HG03457 (cell line): ENCODE measurements at regions not wholly inside any gene's neighbourhood (a gene's known extent, or its start where the extent isn't known, plus 50 kb on each side); places are given as distances from the start of the nearest gene placed in this dataset.

Experiments
- ATAC-seq: cut with Tn5 transposase; IDR thresholded peaks from one replicate; pipeline ENCODE4 v1.9.1; 2021; ENCODE audit warnings: moderate number of reproducible peaks; ENCODE audit not compliant: unreplicated experiment

DNA sequence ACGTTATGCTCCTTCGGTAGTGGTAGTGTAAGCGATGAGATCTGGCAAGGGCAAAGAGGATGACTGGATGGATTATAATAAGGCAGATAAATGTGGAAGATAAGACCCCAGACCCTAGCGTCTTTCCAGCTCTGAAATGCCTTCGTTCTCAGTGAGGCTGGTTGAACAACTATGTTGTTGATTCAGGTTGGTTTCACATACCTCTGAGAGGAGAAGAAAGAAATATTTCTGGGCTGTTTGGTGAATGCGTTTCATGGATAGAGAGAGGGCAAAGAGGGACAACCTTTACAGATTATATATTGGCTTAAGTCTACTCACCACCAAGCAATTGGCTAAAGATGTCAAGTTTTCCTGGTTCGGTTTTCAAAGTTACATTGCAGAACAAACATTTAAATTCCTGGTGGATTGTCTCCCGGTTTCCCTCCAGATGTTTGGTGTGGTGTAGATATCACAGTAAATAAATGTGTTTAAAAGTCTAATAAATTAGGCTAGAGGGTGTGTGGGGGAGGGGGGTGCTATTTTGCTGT is 190.1 kb upstream of the GLI2 start:
- ATAC-seq: no peak

DNA sequence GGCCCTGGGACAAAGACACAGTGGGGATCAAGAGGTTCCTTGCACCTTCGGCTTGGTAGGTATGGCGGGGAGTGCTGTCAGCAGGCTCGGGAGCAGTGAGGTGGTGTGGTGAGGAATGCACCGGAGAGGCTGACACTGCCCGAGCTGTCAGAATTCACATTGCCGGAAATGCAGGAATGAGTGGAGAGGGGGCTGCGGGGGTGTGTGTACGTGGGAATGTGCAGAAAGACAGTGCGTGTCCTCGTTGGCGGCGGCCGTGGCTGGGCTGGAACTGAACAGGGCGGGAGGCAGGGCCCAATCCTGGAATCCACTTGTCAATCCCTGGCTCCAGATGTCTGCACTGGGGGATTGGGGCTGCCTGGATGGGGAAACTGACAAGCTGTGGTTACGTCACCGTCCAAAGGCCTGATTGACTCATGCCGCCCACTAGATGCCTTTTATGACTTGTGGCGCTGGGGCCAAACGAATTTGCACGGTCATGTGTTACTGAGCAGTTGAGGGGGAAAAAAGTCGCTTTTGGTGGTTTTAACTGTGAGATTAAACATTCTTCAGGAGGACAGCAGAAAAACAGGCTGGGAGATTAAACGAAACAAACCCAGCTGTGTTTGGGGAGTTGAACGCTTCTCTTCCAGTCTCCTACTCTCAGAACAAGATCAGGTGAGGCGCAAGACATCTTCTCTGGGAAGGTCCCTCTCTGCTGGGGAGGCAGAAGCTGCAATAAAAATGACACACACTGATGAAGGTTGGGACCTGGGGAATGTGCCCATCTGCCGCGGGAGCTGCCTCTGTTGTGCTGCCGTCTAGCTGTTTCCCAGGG is 189.4 kb upstream of the GLI2 start:
- ATAC-seq: no peak

DNA sequence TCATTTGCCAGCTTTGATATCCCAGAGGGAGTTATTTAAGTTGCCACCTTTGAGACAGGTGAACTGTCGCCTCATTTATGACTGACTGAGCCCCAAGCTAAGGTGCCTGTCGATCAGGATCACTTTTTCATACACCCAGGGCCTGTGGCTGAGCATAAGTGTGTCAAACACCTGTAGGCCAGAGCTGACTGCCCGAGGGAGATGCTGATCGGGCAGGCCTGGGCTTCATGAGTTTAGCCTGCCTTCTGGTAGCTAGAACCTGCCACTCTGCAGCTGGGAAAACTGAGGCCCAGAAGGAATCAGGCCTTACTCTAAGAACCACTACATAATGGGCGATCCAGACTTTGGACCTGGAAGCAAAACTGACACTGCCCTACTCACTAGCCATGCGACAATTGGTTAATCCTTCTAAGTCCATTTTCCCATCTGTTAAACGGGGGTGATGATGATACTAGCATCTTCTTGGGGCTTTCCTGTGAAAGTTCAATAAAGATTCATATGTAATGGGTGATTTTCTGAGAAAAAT is 188.7 kb upstream of the GLI2 start:
- ATAC-seq: no peak

DNA sequence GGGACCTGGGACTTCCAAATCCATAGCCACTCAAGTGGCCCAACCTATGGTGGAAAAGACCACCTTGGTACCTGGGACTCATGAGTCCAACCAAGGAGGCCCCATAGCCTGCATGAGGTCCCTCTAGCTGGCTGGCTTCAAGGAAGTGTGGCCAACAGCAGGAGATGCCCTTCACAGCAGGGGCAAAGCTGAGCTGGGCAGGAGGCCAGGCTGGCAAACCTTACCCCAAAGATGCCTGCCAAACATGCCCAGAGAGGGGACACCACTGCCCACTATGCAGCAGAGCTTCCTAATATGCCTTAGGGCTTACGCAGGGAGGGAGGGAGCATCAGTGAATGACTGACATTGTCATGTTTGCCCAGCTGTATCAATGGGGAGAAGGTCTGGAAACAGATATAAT is 188.0 kb upstream of the GLI2 start:
- no peak for ATAC-seq

DNA sequence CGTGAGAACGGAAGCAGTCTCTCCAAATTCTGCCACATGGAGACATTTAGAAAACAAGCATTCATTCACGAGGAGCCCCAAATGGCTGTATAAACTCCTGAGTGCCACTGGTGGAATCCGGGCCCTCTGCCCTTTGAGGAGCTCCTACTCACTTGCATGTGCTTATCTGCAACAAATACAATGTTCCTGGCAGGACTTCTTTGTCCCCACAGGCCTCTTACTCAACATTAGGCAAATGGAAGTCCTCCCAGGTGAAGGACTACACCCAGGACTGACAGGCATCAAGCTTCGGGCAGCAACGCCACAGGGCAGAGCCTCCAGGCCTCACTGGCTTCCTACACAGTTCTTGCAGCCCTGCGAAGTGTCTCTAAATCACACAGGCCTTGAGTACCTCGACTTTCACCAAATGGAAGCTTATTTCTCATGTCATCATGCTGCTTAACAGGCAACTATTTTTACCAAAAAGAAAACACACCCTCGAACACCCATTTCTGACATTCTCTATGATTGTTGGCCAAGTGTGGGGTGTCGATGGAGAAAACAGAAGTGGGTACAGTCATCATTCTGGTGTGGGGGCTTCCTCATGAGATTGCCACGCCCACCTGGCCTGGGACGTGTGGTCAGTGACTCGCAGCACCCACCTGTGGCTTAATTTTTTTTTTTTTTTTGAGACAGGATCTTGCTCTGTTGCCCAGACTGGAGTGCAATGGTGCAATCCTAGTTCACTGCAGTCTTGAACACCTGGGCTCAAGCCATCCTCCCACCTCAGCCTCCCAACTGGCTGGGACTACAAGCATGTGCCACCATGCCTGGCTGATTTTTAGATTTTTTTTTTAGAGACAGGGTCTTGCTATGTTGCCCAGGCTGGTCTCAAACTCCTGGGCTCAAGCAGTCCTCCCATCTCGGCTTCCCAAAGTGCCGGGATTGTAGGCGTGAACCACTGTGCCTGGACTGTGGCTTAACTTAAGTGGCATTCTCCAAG is 186.8 kb upstream of the GLI2 start:
- no peak for ATAC-seq

DNA sequence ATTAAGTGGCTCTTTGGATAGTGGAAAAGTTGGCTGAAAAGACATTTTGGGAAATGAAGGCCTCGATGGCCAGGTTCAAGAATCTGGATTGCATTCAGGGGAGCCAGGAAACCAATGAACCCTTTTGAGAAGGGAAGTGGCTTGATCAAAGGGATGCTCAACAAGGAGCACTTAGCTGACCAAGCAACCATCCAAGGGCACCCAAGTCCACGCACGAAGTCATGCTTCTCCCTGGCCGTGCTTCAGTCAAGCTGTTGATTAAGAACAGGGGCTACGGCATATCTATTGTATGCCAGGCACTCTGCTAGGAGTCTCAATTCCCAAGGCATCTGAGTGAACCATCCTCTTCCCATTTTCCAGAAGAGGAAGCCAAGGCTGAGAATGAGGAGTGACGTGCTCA is 185.8 kb upstream of the GLI2 start:
- ATAC-seq: no peak

DNA sequence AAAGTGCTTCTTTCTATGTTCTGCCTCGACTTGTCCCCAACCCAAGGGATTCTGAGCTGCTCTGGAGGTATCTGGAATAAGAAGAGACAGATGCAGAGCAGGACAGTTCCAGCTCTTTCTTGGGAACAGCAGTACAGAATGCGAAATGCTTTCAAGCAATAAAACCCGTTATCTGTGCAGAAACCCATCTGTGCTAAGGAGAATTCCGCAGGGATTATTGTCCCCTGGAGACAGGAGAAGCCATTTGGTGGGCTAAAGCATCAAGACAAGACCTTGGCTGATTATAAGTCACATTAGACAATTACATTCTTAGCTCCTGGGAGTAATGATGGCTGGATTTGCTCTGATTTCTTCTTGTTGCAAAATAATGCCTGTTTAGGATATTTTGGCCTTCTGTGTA is 185.4 kb upstream of the GLI2 start:
- no peak for ATAC-seq

DNA sequence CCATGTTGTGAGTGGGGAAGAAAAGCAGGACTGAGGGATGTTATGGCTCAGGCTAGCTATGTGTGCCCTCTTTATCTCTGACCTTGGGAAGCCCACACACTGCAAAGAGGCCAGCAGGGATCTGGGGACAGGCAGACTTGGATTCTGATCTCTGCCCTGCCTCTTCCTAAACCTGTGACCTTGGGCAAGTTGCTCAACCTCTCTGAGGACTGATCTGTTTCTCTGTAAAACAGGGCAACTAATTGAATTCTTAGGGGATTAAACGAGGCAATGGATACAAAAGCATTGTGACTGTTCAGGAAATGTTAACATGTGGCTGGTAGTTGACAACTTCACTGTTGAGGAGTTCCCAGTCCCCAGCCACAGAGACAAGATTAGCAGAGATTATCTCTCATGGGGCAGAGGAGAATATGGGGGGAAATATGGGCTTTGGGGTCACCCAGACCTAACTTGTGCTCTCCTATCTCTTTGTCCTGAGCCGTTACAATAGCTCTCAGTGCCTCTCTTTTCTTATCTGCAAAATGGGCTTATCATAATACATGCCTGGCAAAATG is 184.7 kb upstream of the GLI2 start:
- ATAC-seq: no peak

DNA sequence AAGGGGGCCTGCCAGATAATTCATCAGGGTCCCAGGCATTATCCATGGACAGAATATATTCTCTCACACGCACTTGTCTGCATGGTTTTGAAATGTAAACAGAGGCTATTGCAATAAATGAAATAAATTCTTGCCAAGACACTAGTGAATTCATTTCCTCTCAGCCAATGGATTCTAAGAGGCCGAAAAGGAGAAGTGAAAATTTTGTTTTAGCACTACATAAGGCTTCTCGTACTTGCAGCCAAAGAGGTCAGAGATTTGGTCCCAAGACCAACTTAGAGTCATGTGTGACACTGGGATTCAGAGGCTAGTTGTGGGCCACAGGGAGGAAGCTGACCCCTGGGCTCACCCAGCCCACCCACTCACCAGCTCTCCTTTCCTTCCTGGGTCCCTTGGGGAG is 184.1 kb upstream of the GLI2 start:
- ATAC-seq: no peak

DNA sequence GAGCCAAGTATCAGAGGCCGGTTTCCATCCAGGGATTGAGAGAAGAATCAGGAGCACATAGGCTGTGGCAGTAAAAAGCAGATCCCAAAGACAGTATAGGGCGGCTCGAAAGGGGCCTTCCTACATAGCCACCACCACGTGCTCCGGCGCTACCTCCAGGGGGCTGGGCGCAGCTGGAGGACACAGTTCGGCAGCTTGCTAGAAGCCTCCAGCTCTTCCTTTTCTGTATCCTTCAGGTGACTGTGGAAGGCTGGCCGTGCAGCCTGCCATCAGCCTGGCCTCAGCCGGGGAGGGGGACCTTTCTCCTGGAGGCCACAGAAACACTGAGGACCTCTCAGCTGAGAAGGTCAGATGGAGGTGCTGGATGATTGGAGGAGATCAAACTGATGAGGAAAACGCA is 183.6 kb upstream of the GLI2 start:
- ATAC-seq: no peak

DNA sequence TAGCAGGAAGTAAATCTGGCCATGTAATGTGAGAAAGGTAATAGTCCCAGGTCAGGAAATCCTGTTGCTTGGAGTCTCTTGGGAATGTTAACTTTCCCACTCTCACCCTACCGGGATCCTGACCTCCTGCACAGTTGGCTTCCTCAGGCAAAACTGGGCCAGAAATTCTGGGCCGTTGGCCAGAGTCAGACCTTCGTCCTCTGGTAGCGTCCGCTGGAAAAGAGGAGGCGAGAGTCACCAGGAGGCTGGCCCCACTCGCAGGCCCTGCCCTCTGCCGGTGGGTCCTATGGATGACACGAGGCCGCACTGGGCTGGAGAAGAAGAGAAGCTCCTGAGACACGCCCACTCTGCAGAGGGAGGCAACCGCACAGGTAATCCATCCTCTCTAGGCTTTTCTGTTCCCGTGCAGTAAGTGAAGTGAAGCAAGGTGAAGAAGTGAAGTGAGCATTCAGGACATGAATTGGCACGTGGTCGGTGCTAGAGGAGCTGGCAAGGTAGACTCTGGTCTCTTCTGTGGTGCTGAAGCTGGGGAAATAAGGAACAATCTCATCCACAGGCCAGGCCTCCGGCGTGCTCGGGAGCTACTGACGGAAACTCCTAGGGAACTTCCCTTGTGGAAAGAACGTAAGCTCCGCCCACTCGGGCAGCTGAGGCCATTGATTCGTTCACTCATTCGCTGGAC is 182.7 kb upstream of the GLI2 start:
- ATAC-seq: no peak

DNA sequence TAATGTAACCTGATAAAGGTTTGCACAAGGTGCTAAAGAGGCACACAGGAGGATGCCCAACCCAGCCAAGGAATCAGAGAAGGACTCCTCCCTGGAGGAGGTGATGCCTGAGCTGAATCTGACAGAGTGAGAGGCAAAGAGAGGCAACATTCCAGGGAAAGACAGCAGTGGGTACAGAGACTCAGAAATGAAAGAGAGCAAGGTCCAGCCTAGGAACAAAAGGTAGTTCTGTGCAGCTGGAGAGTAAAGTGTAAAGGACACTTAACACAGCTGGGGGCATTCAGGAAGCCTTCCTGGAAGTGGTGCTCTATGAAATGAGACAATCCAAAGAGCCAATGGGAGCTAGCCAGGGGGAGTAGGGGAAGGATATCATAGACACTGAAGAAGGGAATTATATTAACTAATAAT is 181.0 kb upstream of the GLI2 start:
- no peak for ATAC-seq

DNA sequence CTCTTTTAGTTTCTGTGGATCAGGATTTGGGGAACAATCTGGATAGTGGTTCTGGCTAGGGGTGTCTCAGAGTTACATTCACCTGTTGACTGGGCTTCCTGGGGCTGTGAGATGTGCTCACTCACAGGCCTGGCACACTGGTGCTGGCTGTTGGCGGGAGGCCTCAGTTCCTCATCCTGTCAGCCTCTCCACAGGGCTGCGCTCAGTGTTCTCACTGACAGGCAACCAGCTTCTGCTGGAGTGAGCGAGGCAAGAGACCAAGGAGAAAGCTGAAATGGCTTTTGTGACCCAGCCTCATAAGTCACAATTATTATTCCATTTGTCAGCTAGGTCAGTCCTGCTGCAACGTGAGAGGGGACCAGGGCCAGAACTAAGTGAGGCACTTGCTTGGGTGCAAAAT is 180.6 kb upstream of the GLI2 start:
- no peak for ATAC-seq

DNA sequence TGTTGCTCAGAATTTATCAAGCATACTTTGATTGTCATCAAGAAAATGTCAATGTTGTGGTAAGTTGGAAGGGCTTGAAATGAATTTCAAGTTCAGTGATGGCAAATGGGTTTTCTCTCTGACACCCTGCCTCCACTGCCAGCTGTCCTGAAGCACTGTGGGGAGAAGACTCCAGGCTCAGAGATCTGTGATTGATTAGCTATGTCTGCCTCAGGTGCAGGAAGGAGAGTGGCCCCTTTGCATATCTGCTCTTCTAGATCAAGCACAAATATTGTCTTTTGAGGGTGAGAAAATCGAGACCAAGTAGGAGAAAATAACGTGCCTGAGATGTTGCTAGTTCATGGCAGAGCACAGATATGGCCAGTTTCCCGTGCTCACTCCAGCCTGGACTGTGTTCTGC is 178.8 kb upstream of the GLI2 start:
- no peak for ATAC-seq

DNA sequence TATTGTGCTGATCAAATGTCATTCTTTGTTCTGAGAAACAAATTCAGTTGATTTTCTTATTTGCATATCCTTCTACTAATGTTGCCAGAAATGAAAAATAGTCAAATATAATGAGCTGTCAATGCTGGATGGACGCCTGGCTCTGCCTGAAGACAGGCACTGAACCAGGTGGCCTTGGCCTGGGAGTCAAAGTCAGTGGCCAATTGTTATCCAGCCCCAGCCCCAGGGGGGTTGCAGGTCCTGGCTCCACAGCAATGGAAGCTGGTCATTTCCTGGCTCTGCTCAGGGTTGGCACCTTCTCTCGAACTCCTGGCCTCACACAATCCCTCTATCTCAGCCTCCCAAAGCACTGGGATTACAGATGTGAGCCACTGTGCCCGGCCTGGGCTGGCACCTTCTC is 176.8 kb upstream of the GLI2 start:
- no peak for ATAC-seq

DNA sequence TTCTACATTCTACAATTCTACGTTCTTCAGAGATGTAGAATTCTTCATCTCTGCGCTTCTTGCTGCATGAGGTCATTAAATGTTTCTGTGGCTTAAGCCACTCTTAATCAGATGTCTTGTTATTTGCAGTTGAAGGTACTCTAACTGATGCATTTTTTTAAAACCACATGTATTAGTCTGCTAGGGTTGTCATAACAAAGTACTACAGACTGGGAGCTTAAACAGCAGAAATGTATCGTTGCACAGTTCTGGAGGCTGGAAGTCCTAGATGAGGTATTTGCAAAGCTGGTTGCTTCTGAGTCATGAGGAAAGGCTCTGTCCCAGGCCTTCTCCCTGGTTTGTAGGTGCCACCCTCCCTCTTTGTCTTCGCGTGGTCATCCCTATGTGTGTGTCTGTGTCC is 176.3 kb upstream of the GLI2 start:
- ATAC-seq: no peak

DNA sequence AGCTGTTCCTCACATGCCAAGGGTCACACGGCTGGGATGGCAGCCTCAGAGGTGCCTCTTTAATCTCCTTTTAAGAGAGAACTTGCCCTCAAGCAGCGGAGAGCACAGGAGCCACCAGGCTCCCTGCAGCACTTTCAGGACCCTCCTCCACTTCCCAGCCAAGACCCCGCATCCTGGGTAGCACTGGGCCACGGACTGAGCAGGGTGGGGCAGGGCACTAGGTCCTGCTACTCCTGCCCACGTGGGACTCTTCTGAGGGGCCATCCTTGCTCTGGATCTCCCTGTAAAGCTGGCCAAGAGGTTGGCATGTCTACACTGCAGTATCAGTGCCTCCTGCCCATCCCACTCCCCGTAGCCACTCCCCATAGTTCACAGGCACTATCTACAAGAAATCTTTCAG is 175.3 kb upstream of the GLI2 start:
- no peak for ATAC-seq

DNA sequence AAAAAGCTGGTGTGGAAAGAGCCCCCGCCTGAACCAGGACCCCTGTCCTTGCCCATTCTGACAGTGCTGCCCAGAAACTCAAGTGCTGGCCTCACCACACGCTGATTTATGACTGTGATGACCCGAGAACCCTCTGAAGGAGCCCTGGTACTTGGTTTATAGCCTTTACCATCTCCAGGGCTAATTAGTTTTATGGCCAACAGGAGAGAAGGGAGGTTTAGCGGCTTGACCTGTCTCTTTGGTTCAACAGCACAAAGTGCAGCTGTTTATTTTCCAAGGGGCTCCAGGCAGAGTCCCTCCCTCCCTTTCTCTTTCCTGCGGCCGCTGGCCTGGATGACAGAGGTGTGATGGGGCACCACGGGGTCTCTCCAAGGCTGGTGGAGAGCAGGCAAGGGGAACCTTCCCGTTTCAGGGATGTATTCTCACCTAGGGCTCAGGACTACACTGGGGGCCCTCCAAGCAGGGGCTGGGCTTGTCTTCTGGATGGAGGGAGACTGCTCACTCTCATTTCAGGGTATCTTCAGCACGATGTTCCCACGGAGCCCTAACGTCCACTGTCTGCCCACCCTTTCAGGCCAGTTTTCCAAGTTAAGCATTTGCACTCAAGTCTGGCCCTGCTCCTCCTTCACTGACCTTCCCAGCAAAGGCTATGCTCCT is 174.2 kb upstream of the GLI2 start:
- ATAC-seq: no peak

DNA sequence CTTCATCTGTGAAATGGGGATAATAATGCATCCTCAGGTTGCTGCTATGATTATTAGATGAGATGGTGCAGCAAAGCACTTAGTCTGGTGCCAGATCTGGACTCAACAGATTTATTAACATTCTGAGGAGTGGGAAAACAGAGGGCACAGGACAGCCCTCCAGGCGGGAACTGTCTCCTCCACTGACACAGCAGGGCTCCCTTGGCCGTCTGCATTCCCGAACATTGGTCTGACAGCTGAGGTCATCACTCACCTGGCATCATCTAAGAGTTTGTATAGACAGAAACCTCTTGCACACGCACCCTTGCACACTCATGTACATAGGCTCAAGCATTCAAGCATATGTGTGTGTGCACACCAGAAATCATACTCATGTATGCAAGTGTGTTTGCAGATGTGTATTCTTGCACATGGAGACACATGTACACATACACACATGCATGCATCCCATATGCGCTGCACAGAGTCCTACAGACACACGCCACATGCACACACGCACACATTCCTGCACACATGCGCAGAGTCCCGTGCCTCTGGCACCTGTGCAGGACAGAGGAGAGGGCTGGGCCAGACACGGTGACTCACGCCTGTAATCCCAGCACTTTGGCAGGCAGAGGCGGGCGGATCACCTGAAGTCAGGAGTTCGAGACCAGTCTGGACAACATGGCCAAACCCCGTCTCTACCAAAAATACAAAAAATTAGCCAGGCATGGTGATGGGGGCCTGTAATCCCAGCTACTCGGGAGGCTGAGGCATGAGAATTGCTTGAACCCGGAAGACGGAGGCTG is 173.3 kb upstream of the GLI2 start:
- ATAC-seq: no peak
